ENCODE measurements at regions not wholly inside any gene's neighbourhood (a gene's known extent, or its start where the extent isn't known, plus 50 kb on each side); places are given as distances from the start of the nearest gene placed in this dataset.

DNA sequence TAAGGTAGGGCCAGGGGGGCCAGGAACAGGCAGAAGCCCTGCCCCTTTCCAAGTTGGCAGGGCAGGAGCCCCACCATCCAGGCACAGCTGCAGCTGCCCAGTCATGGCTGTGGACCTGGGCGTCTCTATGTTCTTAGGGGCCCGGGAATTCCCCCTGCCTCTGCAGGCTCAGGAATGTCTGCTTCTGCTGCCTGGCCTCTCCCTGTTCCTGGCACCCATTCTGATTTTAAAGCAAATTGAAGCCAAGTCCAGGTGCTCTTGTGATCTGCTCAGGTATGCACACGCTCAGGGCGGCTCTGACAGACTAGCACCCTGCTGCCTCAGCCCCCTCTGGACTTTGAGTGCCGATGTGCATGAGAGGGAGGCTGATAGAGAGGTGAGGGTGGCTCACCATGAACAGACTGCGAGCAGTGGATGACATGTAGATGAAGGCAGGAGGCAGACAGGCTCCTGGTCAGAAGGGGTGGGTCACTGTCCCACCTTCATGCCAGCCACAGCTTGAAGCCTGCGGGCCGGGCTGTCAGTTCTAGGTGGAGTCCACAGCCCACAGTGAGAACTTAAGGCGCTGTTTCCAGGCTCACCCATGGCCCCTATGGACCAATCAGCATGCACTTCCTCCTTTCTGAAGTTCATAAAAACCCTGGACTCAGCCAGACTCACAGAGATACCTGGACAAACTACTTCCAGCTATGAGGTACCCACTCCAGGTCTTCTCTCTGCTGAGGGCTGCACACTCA lies 747.8 kb upstream of the GBE1 start:
- Histone ChIP-seq H3K27me3 (ENCODE audit: control insufficient read depth, insufficient read depth, low read length) (no peaks in the 10 kb centered on the region), H3K9ac (ENCODE audit: low read length in 3 of 3) (no peak overlapping the region), H3K27ac (ENCODE audit: low read depth in 2 of 2, low read length in 2 of 2) (no peak overlapping the region), H3K36me3 (ENCODE audit: control insufficient read depth in 2 of 3, insufficient read depth in 3 of 3, low read length in 3 of 3) (no peaks in the 10 kb centered on the region), H3K4me3 (ENCODE audit: low read length in 3 of 3) (no peak overlapping the region), H3K9me3 (ENCODE audit: control insufficient read depth in 2 of 3, insufficient read depth in 1 of 3, low read length in 3 of 3) (no peaks in the 10 kb centered on the region), H3K4me1 (ENCODE audit: control insufficient read depth in 2 of 3, insufficient read depth in 2 of 3, low read depth in 1 of 3, low read length in 3 of 3) (no peaks in the 10 kb centered on the region)
- no peak for FAIRE-seq
- TF ChIP-seq, protein P1, sequence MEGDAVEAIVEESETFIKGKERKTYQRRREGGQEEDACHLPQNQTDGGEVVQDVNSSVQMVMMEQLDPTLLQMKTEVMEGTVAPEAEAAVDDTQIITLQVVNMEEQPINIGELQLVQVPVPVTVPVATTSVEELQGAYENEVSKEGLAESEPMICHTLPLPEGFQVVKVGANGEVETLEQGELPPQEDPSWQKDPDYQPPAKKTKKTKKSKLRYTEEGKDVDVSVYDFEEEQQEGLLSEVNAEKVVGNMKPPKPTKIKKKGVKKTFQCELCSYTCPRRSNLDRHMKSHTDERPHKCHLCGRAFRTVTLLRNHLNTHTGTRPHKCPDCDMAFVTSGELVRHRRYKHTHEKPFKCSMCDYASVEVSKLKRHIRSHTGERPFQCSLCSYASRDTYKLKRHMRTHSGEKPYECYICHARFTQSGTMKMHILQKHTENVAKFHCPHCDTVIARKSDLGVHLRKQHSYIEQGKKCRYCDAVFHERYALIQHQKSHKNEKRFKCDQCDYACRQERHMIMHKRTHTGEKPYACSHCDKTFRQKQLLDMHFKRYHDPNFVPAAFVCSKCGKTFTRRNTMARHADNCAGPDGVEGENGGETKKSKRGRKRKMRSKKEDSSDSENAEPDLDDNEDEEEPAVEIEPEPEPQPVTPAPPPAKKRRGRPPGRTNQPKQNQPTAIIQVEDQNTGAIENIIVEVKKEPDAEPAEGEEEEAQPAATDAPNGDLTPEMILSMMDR (IDR thresholded peaks at IDR 0.05; ENCODE audit: borderline replicate concordance, extremely low read depth, insufficient read depth): no peak
- intact Hi-C loops (cut with DNase I): no loop called here
- DNase-seq: peak in 1 of 5 donors; percentile 39

DNA sequence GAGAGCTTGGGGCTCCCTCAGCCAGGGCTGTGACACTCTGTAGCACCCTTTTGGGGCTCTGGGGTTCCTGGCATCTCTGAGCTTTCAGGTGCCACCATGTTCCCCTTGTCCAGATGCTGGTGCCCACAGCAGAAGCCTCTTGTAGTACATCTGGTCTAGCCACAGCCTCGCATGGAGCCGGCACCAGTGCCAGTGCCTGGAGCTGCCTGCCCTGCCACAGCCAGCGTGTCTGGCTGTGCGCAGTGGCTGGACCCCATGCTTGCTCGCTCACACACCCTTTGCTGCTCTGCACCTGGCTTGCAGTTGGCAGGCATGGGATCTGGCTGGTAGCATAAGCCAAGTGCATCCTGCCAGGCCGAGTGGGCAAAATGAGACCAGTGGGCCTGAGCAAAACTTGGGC lies 744.8 kb upstream of the GBE1 start:
- no peaks in the 10 kb centered on the region for H3K9me3 ChIP-seq (ENCODE audit: control insufficient read depth in 2 of 3, insufficient read depth in 1 of 3, low read length in 3 of 3)
- H3K36me3 ChIP-seq (ENCODE audit: control insufficient read depth in 2 of 3, insufficient read depth in 3 of 3, low read length in 3 of 3): no peaks in the 10 kb centered on the region
- no peak overlapping the region for H3K4me3 ChIP-seq (ENCODE audit: low read length in 3 of 3)
- TF ChIP-seq, protein P1 (IDR thresholded peaks at IDR 0.05; ENCODE audit: borderline replicate concordance, extremely low read depth, insufficient read depth): no peak
- no peaks in the 10 kb centered on the region for H3K27me3 ChIP-seq (ENCODE audit: control insufficient read depth, insufficient read depth, low read length)
- H3K4me1 ChIP-seq (ENCODE audit: control insufficient read depth in 2 of 3, insufficient read depth in 2 of 3, low read depth in 1 of 3, low read length in 3 of 3): no peaks in the 10 kb centered on the region
- FAIRE-seq: no peak
- H3K27ac ChIP-seq (ENCODE audit: low read depth in 2 of 2, low read length in 2 of 2): no peak overlapping the region
- H3K9ac ChIP-seq (ENCODE audit: low read length in 3 of 3): no peak overlapping the region
- DNase-seq: peak in 1 of 5 donors; percentile 60
- intact Hi-C loops (cut with DNase I): no loop called here

DNA sequence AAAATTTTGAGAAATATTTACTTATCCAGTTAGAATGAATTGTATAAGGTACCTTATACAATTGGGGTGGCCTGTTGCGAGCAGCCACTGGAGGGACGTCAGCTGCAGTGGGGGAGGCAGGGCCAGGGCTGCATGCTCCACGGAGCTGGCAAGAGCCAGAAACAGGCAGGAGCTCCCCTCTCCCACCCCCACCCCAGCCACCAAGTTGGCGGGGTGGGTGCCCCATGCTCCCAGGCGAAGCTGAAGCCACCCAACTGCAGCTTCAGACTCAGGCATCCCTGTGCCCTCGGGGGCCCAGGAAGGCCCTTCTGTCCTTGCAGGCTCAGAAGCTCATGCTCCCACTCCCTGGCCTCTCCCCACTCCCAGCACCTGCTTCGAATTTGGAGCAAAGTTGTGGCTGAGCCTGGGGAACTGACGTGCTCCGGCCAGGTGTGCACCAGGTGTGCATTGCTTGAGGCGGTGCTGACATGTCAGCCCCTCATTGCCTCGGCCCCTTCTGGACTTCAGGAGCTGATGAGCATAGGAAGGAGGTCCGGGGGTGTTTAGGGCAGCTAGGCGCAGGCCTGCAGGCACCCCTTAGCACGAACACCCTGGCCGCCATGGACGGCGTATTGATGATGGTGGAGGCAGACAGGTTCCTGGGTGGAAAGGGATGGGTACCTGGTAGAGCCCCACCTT lies 743.8 kb upstream of the GBE1 start:
- FAIRE-seq (no peak), DNase-seq (peak in 1 of 5 donors; percentile 59)
- Histone ChIP-seq H3K4me3 (ENCODE audit: low read length in 3 of 3) (no peak overlapping the region), H3K9ac (ENCODE audit: low read length in 3 of 3) (no peak overlapping the region), H3K9me3 (ENCODE audit: control insufficient read depth in 2 of 3, insufficient read depth in 1 of 3, low read length in 3 of 3) (no peaks in the 10 kb centered on the region), H3K4me1 (ENCODE audit: control insufficient read depth in 2 of 3, insufficient read depth in 2 of 3, low read depth in 1 of 3, low read length in 3 of 3) (no peaks in the 10 kb centered on the region), H3K27me3 (ENCODE audit: control insufficient read depth, insufficient read depth, low read length) (no peaks in the 10 kb centered on the region), H3K36me3 (ENCODE audit: control insufficient read depth in 2 of 3, insufficient read depth in 3 of 3, low read length in 3 of 3) (no peaks in the 10 kb centered on the region), H3K27ac (ENCODE audit: low read depth in 2 of 2, low read length in 2 of 2) (no peak overlapping the region)
- intact Hi-C loops (cut with DNase I): no loop called here
- TF ChIP-seq, protein P1 (IDR thresholded peaks at IDR 0.05; ENCODE audit: borderline replicate concordance, extremely low read depth, insufficient read depth): no peak
